Duodenal mucosa (tissue), 2 donors: ENCODE measurements at regions not wholly inside any gene's neighbourhood (a gene's known extent, or its start where the extent isn't known, plus 50 kb on each side); places are given as distances from the start of the nearest gene placed in this dataset.

ENCODE experiments used
- H3K27ac ChIP-seq: one replicate; pipeline ENCODE4 v1.7.0; 2013; ENCODE audit warnings: low read depth, low read length
- H3K27me3 ChIP-seq, 2 donors: one replicate each; pipeline ENCODE4 v1.7.0; 2013; ENCODE audit warnings: low read length in 2 of 2, control low read depth in 1 of 2; ENCODE audit not compliant: insufficient read depth in 2 of 2, control insufficient read depth in 1 of 2
- H3K36me3 ChIP-seq, 2 donors: one replicate each; pipeline ENCODE4 v1.7.0; 2013; ENCODE audit warnings: low read length in 2 of 2, control low read depth in 1 of 2; ENCODE audit not compliant: insufficient read depth in 2 of 2, control insufficient read depth in 1 of 2
- H3K4me1 ChIP-seq, 2 donors: one replicate each; pipeline ENCODE4 v1.7.0; 2013; ENCODE audit warnings: low read length in 2 of 2, control low read depth in 1 of 2; ENCODE audit not compliant: insufficient read depth in 2 of 2, control insufficient read depth in 1 of 2
- H3K4me3 ChIP-seq, 2 donors: one replicate each; pipeline ENCODE4 v1.7.0; 2013; ENCODE audit warnings: low read length in 2 of 2, low read depth in 1 of 2
- H3K9ac ChIP-seq, 2 donors: one replicate each; pipeline ENCODE4 v1.7.0; 2013; ENCODE audit warnings: low read length in 2 of 2, low read depth in 1 of 2
- H3K9me3 ChIP-seq, 2 donors: one replicate each; pipeline ENCODE4 v1.7.0; 2013; ENCODE audit warnings: low read length in 2 of 2, control low read depth in 1 of 2; ENCODE audit not compliant: control insufficient read depth in 1 of 2

DNA sequence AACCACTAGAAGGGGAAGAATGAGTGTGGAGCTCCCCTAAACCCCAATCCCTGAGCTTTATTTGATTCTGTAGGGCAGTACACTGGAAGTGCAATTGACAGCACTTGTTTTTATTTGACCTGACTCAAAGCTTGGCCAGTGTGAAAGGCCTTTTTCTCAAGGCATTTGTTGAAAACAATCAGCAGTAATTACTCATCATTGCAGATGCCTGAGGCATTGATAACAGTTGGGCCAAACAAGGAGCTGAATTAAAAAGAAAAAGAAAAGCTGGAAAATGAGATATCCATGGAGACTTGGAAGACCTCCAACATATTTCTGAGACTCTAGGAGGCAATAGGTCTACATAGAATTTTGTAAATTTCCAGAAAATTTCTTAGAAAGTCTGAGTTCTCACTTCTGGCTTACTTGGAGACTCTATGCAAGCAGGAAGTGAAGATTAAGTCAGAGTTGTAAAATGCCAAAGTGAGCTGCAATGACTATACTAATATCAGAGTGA is 200.8 kb upstream of the KCNJ16 start:
- Histone ChIP-seq H3K27ac (no peak overlapping the region), H3K36me3 (no peaks in the 10 kb centered on the region), H3K4me1 (no peaks in the 10 kb centered on the region), H3K9me3 (no peaks in the 10 kb centered on the region), H3K27me3 (no peaks in the 10 kb centered on the region), H3K4me3 (no peak overlapping the region), H3K9ac (no peak overlapping the region)

DNA sequence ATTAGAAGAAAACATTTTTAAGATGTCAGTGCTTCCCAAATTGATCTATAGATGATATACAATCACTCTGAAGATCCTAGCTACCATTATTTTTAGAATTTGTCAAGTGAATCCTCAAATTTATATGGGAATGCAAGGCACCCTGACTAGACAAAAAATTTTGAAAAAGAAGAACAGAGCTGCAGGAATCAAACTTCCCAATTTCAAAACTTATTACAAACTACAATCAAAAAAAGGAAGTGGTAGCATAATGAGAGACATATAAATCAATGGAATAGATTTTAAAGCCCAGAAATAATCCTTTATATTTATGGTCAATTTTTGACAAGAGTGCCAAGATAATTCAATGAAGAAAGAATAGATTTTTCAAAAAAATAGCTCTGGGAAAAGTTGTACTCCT is 198.3 kb upstream of the KCNJ16 start:
- H3K27ac ChIP-seq, result no peak overlapping the region
- H3K27me3 ChIP-seq, result no peaks in the 10 kb centered on the region
- H3K9me3 ChIP-seq, result no peaks in the 10 kb centered on the region
- no peaks in the 10 kb centered on the region for H3K4me1 ChIP-seq
- H3K4me3 ChIP-seq, result no peak overlapping the region
- no peaks in the 10 kb centered on the region for H3K36me3 ChIP-seq
- no peak overlapping the region for H3K9ac ChIP-seq

GRCh38 chr17:69878661-69879060 is 196.4 kb upstream of the KCNJ16 start:
- Histone ChIP-seq H3K27me3 (no peaks in the 10 kb centered on the region), H3K4me1 (no peaks in the 10 kb centered on the region), H3K4me3 (no peak overlapping the region), H3K36me3 (no peaks in the 10 kb centered on the region), H3K27ac (no peak overlapping the region), H3K9me3 (no peaks in the 10 kb centered on the region), H3K9ac (no peak overlapping the region)

GRCh38 chr17:69879576-69879975 is 195.4 kb upstream of the KCNJ16 start:
- no peak overlapping the region for H3K4me3 ChIP-seq
- no peak overlapping the region for H3K9ac ChIP-seq
- H3K4me1 ChIP-seq, result no peaks in the 10 kb centered on the region
- no peaks in the 10 kb centered on the region for H3K36me3 ChIP-seq
- no peak overlapping the region for H3K27ac ChIP-seq
- H3K27me3 ChIP-seq, result no peaks in the 10 kb centered on the region
- H3K9me3 ChIP-seq, result no peaks in the 10 kb centered on the region

GRCh38 chr17:69880591-69881112 is 194.4 kb upstream of the KCNJ16 start:
- Histone ChIP-seq H3K4me1 (no peaks in the 10 kb centered on the region), H3K27me3 (no peaks in the 10 kb centered on the region), H3K9ac (no peak overlapping the region), H3K4me3 (no peak overlapping the region), H3K9me3 (no peaks in the 10 kb centered on the region), H3K36me3 (no peaks in the 10 kb centered on the region), H3K27ac (no peak overlapping the region)

DNA sequence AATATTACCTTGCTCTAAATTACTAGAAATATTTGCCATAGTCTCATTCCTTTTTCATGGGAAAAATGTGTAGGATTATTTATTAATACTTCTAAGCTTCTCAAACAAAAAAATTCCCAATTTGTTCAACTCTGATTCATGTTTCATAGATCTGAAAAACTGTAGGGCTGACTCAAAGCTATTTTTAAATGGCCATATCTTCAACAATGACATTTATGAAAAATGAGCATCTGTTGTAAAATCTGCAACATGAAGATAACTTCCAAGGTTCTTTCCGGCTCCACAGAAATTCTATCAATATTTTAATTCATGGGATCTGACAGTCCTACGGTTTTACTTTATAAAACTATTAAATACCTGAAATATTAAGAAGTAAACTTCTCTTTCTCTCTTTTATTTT is 192.7 kb upstream of the KCNJ16 start:
- H3K27ac ChIP-seq, result no peak overlapping the region
- H3K9ac ChIP-seq, result no peak overlapping the region
- no peaks in the 10 kb centered on the region for H3K36me3 ChIP-seq
- no peaks in the 10 kb centered on the region for H3K27me3 ChIP-seq
- no peaks in the 10 kb centered on the region for H3K9me3 ChIP-seq
- H3K4me1 ChIP-seq, result no peaks in the 10 kb centered on the region
- H3K4me3 ChIP-seq, result no peak overlapping the region

- Histone ChIP-seq H3K9me3 (no peaks in the 10 kb centered on the region), H3K36me3 (no peaks in the 10 kb centered on the region), H3K4me1 (no peaks in the 10 kb centered on the region), H3K4me3 (no peak overlapping the region), H3K9ac (no peak overlapping the region), H3K27me3 (no peaks in the 10 kb centered on the region), H3K27ac (no peak overlapping the region)
Measured at GRCh38 chr17:69883120-69883519, 191.9 kb upstream of the KCNJ16 start.

DNA sequence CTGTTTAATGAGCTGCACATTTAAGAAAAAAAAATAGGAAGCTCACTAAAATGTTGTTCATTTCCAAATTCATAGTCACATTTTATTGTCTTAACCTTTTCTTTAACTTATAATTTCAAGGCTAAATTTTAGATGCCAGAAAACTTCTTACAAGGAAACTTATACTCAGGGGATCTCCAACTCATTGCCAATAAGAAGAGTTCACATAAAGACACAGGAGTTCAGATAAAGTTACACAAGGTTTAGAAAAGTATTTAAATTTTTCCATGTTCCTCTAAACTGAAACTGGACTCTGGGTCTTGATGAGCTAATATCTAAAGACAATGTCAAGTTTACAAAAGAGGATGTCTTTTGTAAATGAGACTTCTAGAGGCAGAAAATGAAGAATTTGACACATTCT is 190.7 kb upstream of the KCNJ16 start:
- H3K4me1 ChIP-seq, result no peaks in the 10 kb centered on the region
- H3K4me3 ChIP-seq, result no peak overlapping the region
- H3K27me3 ChIP-seq, result no peaks in the 10 kb centered on the region
- H3K36me3 ChIP-seq, result no peaks in the 10 kb centered on the region
- H3K9me3 ChIP-seq, result no peaks in the 10 kb centered on the region
- H3K9ac ChIP-seq, result no peak overlapping the region
- no peak overlapping the region for H3K27ac ChIP-seq

DNA sequence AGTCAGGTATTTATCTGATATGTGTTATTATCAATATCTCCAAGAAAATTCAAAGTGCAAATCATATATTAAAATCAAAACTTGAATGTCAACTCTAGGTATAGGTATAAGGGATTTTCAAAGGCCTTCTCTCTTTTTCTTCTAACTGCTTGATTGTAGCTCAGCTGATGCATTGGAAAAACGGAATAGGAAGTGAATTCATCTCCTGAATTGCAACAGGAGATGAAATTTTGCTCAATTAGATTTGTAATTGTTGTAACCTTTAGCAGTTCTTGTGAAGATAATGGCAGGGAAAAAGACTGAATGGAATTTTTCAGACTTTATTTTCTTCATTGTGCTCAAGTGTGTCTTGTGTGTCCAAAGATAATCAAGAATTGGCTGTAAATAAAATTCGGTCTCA is 190.2 kb upstream of the KCNJ16 start:
- no peaks in the 10 kb centered on the region for H3K9me3 ChIP-seq
- H3K36me3 ChIP-seq, result no peaks in the 10 kb centered on the region
- no peaks in the 10 kb centered on the region for H3K4me1 ChIP-seq
- no peaks in the 10 kb centered on the region for H3K27me3 ChIP-seq
- H3K9ac ChIP-seq, result no peak overlapping the region
- H3K27ac ChIP-seq, result no peak overlapping the region
- H3K4me3 ChIP-seq, result no peak overlapping the region

DNA sequence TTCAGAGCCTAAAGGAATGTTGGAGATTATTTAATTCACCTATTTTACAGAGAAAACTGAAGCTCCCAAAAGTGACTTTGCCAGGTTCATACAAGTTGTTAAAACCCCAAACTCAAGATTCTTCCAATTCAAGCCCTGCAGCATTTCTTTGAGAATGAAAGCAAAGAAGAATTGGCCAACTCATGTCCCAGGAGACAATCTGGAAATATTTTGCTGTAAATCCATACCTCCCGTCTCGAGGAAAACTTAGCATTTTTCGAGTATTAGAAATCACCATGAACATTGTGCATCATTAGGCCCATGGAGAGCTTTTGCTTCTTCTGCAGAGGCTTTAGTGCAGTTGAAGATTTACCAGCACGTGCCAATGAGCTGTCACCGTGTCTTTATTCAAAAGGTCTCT is 176.4 kb upstream of the KCNJ16 start:
- no peak overlapping the region for H3K4me3 ChIP-seq
- no peaks in the 10 kb centered on the region for H3K27me3 ChIP-seq
- no peaks in the 10 kb centered on the region for H3K4me1 ChIP-seq
- no peaks in the 10 kb centered on the region for H3K9me3 ChIP-seq
- no peaks in the 10 kb centered on the region for H3K36me3 ChIP-seq
- H3K27ac ChIP-seq, result no peak overlapping the region
- no peak overlapping the region for H3K9ac ChIP-seq

DNA sequence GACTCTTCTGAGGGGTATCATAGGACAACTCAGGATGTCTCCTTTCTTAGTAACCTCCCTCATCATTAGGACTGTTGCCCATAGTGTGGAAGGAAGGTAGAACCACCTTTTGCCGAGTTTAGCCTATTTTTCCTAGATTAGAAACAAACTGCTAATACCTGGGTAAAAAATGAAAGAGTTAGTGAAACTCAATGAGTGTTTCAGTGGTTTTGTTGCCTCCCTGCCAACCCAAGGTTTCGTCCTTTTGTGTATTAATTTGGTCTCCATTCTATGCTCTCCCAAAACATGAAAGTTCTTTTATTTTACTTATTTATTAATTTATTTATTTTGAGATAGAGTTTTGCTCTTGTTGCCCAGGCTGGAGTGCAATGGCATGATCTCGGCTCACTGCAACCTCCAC is 174.9 kb upstream of the KCNJ16 start:
- Histone ChIP-seq H3K4me1 (no peaks in the 10 kb centered on the region), H3K27ac (no peak overlapping the region), H3K36me3 (no peaks in the 10 kb centered on the region), H3K4me3 (no peak overlapping the region), H3K27me3 (no peaks in the 10 kb centered on the region), H3K9ac (no peak overlapping the region), H3K9me3 (no peaks in the 10 kb centered on the region)
